HG03354 (cell line): ENCODE measurements at regions not wholly inside any gene's neighbourhood (a gene's known extent, or its start where the extent isn't known, plus 50 kb on each side); places are given as distances from the start of the nearest gene placed in this dataset.

Experiments
- ATAC-seq: cut with Tn5 transposase; IDR thresholded peaks from one replicate; pipeline ENCODE4 v1.9.1; 2021; ENCODE audit warnings: mild to moderate bottlenecking; ENCODE audit not compliant: unreplicated experiment, poor library complexity, severe bottlenecking

DNA sequence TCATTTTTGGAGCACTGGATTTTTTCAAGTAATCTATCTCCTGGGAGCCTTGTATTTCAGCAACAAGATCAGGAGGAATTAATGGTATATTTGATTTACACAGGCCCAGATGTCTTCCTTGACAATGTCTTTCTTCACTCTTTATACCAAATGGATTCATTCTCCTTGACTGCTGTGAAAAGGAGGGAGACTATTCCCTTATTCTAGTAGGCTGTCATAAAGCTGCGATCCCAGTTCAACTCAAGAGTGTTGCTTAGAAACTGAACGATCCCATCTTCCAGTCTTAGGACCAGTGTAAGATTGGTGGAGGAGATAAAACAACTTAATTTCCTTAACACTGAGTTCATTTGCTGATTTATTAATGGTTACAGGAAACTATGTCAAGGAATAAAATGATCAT, 119.4 kb upstream of the ROBO1 start:
- ATAC-seq, result no peak

DNA sequence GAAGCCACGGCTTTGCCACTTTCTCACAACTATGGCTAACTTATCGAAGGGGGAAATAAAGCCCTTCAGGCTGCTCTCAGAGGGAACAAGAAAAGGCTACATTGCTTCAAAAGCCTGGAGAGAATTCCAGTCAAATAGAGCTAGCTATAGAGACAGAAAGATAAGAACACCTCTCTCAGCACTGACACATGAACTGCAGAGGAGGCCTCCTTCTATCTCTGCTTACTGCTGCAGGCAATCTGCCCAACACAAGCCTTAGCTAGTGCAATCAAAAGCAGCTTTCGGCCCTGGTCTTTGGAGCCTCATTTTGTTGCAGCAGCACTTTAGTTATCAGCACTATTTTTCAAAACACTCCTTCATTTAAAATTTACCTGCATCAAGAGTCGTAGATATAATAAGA, 118.4 kb upstream of the ROBO1 start:
- ATAC-seq, result no peak

DNA sequence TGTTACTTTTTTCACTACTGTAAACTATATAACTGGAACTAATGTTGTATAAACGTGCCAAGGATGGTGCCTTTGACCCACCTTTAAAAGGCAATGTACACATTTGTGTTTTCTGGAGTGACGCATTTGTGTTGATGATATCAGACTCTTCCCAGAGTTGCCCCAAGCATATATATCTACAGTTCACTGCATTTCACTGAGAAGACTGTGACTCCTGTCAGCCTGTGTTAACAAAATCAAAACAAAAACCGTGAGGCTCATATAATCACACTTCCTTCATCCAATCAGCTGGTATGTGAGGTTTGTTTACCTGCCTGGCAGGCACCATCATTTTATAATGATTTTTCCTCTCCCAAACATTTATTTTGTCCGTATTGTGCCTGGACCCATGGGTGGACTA, 117.6 kb upstream of the ROBO1 start:
- no peak for ATAC-seq

DNA sequence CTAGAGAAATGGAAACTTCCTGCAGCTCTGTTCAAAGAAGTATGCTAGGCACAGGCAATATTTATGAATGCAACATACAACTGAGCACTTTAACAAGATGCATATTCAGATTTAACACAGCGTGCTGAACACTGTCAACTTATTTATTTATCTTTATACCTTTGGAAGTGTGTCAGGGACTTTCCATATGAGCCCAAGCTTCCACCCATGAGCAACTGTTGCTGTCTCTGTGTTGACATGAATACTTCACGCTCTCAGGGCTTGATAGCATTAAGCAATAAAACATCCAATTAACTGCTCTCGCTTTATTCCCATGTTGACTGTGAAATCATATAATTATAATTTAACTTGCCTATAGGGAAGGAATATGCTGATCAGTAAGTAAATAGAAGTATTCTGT, 116.6 kb upstream of the ROBO1 start:
- ATAC-seq, result no peak

DNA sequence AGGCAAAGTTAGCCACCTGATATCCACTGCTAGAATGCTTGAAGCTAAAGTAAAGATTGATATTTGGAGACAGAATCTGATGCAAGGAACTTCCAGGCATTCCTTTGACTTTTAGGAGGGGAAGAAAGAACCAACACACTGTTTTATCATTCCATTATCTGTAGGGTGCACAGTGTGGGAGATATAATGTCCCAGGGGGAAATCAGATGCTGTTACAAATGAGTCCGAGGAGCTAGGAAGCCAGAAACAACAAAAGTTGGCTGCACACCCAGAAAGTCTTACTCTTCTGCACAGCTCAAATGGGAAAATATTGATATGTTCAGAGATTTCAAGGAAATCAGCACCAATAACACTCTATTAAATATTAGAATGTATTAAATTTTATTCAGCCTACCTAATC, 113.6 kb upstream of the ROBO1 start:
- ATAC-seq, result no peak

DNA sequence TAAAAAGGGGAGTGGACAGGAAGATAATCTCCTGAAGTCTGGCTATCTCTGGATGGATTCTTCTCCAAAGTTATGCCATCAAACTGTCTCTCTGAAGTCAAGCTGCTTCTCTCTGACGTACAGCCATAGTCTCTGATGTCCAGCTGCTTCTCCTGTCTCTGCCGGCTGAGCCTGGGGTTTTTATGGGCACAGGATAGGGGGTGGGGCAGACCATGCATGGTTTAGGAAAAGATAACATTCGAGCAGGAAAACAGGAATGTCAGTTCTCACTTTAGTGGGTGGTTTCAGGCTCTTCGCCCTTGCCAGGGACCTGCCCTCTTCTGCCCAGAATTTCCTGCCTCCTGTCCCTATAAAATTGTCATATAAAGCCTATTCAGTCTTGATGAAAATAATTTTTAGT, 110.9 kb upstream of the ROBO1 start:
- ATAC-seq, result no peak

DNA sequence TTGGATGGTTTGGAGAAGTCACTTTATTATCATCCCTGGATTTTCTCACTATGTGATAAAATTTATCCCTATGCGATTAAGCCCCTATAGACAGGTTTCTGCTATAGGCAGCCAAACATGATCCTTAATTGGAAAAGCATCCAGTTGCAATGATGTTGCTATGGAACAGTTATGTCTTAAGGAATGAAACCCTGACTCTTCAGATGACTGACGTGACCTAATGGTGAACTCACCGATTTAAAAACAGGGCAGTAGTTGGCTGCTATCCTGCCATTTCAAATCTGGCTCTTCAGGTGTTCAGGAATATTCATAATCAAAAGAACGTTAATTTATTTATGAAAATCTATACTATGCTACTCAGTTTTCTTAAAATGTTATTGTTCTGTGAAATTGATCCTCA, 106.8 kb upstream of the ROBO1 start:
- no peak for ATAC-seq

DNA sequence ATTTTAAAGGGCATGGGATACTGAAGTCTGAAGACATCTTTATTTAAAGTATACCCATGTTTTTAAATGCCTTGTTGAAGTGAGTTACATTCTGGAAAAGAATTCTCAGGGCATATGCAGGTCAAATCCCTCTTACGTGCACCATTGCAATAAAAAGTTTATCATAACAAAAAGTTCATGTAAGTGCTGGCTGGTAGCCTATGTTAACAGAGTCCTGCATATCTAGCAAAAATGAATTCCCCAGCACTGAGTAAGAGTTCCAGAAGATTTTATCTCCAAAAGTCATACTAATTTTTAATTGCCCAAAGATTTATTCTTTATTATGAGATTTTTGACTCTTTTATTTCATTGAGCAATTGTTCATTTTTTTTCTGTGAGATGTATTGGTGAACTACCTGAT, 104.7 kb upstream of the ROBO1 start:
- no peak for ATAC-seq

DNA sequence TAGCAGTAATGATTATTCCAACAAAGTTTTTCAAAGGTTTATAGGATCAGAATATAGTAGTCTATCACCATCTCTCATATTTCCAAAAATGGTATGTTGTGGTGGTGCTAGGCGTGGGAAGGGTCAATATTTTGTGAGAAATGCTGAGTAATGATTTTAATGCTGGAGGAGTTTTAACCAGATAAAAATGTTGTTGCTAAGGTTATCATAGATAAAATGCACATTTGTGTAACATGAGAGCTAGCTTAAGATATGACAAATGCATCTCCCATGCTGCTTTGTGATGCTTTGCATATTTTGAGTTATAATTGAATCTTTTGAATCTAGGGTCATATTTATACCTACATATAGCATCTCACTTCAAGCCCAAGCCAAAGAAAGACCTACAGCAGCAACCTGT, 103.9 kb upstream of the ROBO1 start:
- ATAC-seq, result no peak

DNA sequence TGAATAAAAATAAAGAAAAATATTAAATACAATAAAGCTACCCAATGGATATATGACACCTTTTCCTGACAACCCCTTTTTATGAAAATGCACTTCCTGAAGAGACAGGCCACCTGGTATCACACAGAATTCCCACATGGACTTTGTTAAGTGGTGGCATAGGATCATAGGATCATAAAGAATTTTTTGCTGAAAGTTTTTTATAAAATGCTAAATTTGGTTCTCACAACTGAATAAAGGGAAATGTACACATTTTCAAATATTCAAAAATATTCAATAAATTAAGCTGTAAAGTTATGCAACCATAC, 102.5 kb upstream of the ROBO1 start:
- no peak for ATAC-seq

DNA sequence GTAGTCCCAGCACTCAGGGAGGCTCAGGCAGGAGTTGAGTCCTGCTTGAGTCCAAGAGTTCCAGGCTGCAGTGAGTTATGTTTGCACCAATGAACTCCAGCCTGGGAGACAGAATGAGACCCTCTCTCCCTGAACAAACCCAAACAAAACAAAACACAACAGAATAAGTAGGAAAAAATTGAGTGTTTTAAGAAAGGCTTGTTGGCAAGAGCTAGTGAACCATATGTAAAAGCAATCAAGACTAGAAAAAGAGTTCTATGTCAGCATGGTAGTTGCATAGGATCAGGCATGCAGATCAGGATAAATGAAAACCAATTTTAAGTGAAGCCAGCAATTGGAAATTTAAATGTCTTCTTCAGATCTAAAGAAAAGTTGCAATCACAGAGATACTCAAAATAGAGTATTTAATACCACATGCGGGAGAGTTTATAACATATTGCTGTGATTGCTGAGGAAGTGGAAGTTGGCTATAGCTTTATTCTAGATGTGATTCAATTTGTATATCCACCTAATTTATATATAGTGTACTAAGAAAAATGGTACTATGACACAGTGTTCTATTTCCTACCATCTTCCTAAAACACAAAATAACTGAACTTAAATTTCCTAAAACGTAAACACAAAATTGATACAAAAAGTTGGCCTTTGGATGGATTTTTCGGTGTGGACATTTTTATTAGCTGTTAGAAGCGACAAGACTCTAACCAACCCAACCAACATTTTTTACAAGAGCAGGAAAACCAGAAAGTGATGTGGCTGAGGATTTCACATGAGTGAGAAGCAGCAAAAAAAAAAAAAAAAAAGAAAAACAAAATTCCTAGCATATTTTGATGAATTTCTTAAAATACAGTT, 101.9 kb upstream of the ROBO1 start:
- no peak for ATAC-seq

DNA sequence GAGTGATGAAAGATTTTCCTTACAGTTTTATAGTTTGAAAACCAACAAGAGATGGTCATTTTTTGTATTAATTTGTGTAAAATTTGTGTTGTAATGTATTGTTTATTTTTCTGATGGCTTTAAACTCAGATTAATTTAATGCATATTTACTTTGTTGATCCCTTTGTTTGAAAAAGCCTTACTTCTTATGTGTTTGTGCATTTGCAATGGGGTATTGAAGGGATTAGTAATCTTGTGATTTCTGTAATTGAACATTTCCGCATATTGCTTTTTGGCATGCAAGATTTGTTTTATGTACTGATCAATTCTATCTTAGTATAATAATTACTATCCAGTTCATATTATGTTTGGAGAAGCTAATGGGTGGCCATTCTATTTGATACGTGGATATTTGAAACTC, 98.4 kb upstream of the ROBO1 start:
- ATAC-seq, result no peak

DNA sequence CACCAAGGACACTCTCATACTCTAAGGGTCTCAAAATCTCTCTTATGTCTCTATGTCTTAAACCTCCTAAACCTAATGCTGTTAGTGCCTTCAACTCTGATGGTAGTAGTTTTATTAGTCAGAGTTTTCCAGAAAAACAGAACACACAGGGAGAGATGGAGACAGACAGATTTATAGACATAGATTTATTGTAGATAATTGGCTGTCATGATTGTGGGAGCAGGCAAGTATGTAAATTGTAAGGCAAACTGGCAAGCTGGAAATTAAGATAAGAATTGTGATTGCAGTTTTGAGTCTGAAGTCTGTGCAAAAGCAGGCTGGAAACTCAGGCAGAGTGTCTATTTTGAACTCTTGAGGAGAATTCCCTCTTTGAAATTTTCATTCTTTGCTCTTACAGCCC, 96.3 kb upstream of the ROBO1 start:
- no peak for ATAC-seq

DNA sequence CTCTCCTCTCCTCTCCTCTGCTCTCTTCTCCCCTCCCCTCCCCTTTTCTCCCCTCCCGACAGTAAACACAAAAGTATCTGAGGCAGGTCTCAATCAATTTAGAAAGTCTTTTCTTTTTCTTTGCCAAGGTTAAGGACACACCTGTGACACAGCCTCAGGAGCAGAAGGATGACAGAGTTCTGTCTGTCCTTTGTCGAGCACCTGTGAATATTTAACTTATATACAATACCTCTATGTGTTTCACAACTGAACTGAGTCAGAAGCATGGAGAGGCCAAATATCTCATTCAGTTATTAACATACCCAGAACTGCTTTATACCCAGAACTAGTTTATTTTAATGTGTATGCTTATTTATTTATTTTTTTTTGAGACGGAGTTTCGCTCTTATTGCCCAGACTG, 81.1 kb upstream of the ROBO1 start:
- ATAC-seq, result no peak

DNA sequence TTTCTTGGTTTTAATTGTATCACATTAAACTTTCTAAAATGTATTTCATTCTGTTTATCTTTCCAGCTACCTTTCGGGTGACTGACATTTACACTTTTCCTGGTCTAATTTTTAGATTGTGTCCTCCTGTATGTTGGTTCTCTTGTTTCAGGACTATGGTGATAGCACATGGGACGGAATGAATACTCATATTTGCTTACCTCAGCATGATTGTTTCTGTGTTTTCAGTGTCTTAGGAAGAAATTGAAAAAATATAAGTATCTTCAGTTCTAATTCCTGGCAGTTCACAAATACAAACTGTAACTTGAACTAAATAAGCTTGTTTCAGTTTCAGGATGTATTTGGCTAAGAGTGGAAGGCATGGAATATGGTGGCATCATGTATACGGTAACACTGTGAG, 80.1 kb upstream of the ROBO1 start:
- ATAC-seq, result no peak

DNA sequence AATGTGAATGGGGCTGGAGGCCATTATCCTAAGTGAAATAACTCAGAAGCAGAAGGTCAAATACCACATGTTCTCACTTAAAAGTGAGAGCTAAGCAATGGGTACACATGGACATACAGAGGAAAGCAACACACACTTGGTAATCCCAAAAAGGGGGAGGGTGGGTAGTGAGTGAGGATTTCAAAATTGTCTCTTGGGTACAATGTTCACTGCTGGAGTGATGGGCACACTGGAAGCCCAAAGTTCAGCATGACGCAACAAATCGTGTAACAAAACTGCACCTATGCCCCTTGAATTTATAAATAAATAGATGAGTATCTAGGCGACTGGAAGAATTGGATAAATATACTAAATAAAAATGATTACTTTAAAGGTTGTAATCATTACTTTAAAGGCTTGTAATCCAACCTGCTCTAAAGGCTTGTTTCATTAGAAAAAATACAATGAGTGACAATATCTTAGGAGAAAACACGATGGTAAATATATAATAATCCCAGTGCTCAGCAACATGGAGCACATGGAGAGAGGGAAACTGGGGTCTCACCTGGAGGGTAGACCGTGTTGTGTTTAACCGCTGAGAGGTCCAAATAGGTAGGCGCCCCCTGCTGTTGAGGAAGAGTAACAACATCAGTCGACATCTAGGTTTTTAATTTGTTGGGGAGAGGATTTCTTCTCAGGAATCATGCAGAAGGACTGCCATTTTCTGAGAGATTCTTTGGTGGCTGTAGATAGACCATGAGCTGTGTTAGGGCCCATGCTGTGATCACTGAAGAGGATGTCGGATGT, 78.5 kb upstream of the ROBO1 start:
- ATAC-seq, result no peak

DNA sequence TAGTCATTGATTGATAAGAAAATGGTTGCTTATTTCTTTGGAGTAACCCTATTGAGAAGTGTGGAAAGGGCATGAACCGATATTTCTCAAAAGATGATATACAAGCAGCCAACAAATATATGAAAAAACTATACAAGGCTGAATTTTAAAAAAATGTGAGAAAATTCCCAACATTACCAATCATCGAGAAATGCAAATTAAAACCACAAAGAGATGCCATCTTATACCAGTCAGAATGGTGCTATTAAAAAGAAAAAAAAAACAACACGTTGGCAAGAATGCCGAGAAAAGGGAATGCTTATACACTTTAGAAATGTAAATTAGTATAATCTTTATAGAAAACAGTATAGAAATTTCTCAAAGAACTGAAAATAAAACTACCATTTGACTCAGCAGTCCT, 77.7 kb upstream of the ROBO1 start:
- no peak for ATAC-seq

DNA sequence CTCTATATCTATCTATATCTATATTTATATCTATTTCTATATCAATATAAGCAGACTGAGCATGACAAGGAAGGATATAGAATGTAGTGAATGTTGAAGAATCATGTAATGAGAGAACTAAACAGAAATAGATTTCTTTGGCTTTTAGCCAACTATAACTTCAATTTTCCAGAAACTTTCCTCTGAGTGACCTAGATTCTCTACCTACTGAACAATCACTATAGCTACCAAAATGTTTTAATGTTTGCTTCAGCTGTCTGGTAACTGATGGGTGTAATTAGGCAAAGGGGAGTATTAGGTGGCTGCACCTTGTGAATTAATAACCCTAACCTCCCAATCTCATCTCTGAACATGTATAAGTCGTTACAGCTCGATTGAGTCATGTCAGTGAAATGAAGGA, 76.4 kb upstream of the ROBO1 start:
- ATAC-seq, result no peak

DNA sequence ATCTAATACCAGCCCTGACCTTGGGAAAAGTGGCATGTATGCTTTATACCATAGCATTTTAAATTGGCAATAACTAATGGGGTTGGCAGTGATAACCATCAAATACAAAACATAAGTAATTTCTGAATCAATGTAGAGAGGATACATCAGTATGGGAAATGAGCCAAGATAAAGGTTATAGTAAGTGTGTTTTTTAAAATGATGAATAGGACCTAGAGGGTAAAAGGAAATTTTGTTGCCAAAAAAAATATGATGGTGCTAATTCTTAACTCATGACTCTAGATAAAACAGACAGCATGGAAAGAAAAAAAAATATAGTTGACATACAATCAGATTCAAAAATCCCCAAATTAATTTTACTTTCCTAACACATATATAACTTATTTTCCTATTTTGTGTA, 75.4 kb upstream of the ROBO1 start:
- no peak for ATAC-seq

DNA sequence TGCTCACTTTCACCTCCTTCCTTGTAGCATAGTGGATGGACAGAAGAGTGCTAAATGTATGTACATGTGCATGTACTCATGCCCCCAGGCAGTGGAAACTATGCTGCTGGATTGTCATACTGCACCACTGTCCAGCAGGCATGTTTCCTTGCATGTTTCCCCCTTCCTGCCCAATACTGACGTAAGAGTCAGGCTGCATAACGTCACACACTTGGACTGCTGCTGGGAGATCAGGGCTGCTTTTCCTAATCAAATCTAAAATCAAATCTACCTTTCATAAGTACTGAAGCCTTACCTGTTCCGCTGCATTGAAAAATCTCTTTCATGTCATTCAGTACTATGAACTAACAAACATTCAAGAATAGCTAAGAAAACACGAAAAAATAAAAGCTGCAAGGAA, 67.9 kb upstream of the ROBO1 start:
- no peak for ATAC-seq

DNA sequence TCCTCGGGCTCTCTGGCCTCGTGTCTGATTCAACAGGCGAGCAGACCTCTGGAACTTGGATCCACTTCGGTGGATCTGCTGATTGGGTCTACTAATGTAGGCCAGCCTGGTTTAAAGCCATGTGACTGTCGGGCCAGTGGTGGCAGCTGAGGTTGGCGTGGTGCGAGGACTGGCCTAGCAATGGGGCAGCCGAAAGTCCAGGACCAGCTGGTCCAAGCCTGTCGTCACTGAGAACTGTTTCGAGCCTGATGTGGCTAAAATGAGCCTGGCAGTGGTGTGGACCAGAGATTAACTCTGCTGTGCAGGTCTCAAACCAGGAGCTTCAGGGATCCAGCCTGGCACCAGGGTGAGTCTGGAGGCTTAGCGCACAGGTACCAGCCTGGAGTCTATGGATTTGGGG, 56.4 kb upstream of the ROBO1 start:
- no peak for ATAC-seq

DNA sequence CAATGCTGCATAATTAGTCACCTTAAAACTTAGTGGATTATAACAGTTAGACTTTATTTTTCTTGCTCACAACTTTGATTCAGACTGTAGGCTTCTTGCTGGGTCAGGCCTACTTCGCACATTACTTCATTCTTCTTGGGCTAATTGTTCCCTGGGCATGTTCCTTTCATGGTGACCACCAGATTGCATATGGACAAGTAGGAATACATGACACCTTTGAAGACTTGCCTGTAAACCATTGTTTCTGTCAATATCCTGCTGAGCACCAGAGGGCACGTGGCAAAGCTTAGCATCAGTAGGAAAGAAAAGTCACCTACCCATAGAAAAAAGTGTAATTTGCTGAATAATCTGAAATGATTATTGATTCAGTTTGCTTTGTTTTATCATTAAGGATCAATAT, 54.3 kb upstream of the ROBO1 start:
- no peak for ATAC-seq
